ENCODE measurements at regions not wholly inside any gene's neighbourhood (a gene's known extent, or its start where the extent isn't known, plus 50 kb on each side); places are given as distances from the start of the nearest gene placed in this dataset.
"Not testable (repeated sequence)": the region's sequence is repeated elsewhere in the genome, so short reads cannot be mapped to it uniquely, and the experiment has no call there.

GRCh38 chr7:114273218-114273617 lies 141.4 kb upstream of the FOXP2 start:
- no peak for DNase-seq

GRCh38 chr7:114269714-114270113 lies 144.9 kb upstream of the FOXP2 start:
- DNase-seq, result no peak

- not testable (repeated sequence) for DNase-seq
Measured at GRCh38 chr7:114267550-114267949, 147.1 kb upstream of the FOXP2 start.

GRCh38 chr7:114264023-114264422 lies 150.6 kb upstream of the FOXP2 start:
- no peak for DNase-seq

GRCh38 chr7:114263219-114263618 lies 151.4 kb upstream of the FOXP2 start:
- no peak for DNase-seq

- no peak for DNase-seq
Measured at GRCh38 chr7:114255404-114255841, 159.2 kb upstream of the FOXP2 start.

- no peak for DNase-seq
Measured at GRCh38 chr7:114243646-114244045, 171.0 kb upstream of the FOXP2 start.

GRCh38 chr7:114242992-114243507 lies 171.6 kb upstream of the FOXP2 start:
- no peak for DNase-seq

- no peak for DNase-seq
Measured at GRCh38 chr7:114229246-114229645, 185.4 kb upstream of the FOXP2 start.

- no peak for DNase-seq
Measured at GRCh38 chr7:114225784-114226183, 188.8 kb upstream of the FOXP2 start.

- DNase-seq, result no peak
Measured at GRCh38 chr7:114218283-114218682, 196.3 kb upstream of the FOXP2 start.

- no peak for DNase-seq
Measured at GRCh38 chr7:114217026-114217806, 197.4 kb upstream of the FOXP2 start.

GRCh38 chr7:114214466-114214865 lies 200.1 kb upstream of the FOXP2 start:
- DNase-seq, result no peak

GRCh38 chr7:114212721-114213429 lies 201.7 kb upstream of the FOXP2 start:
- no peak for DNase-seq

GRCh38 chr7:114209968-114210367 lies 204.6 kb upstream of the FOXP2 start:
- no peak for DNase-seq

- DNase-seq, result no peak
Measured at GRCh38 chr7:114206688-114207087, 207.9 kb upstream of the FOXP2 start.

- no peak for DNase-seq
Measured at GRCh38 chr7:114196517-114196916, 218.1 kb upstream of the FOXP2 start.

GRCh38 chr7:114190387-114190786 lies 224.2 kb upstream of the FOXP2 start:
- no peak for DNase-seq

- no peak for DNase-seq
Measured at GRCh38 chr7:114183311-114184088, 231.1 kb upstream of the FOXP2 start.

GRCh38 chr7:114182837-114183236 lies 231.8 kb upstream of the FOXP2 start:
- DNase-seq, result no peak

- DNase-seq, result no peak
Measured at GRCh38 chr7:114181280-114181679, 233.3 kb upstream of the FOXP2 start.

- DNase-seq, result no peak
Measured at GRCh38 chr7:114180556-114181266, 233.9 kb upstream of the FOXP2 start.

- DNase-seq, result no peak
Measured at GRCh38 chr7:114175125-114175524, 239.5 kb upstream of the FOXP2 start.

Measured in CD4-positive, alpha-beta T cell treated with Interleukin-21 for 1 hour (primary cell).